NB4 (cell line): ENCODE measurements at regions not wholly inside any gene's neighbourhood (a gene's known extent, or its start where the extent isn't known, plus 50 kb on each side); places are given as distances from the start of the nearest gene placed in this dataset.

Experiments
- DNase-seq: peaks from one replicate; pipeline ENCODE4 v3.0.0; 2010; ENCODE audit warnings: low read depth
- H3K4me3 ChIP-seq: one replicate; pipeline ENCODE4 v1.5.1; 2011; ENCODE audit warnings: mild to moderate bottlenecking, low read depth, low read length, moderate library complexity
- MAX ChIP-seq: IDR thresholded peaks from 2 replicates; pipeline ENCODE4 v1.6.1; 2011; ENCODE audit warnings: low read depth, low read length
- MYC ChIP-seq: IDR thresholded peaks from 2 replicates; pipeline ENCODE4 v1.6.1; 2011; ENCODE audit warnings: low read depth, low read length
- POLR2A ChIP-seq: IDR thresholded peaks from 2 replicates; pipeline ENCODE4 v1.6.1; 2011; ENCODE audit warnings: mild to moderate bottlenecking; ENCODE audit not compliant: insufficient read length; ENCODE audit errors: extremely low read depth
- TF ChIP-seq, protein P1 (sequence below): IDR thresholded peaks from one replicate; pipeline ENCODE4 v1.5.1; 2012; ENCODE audit warnings: low read depth, low read length

- DNase-seq = no peak
- no peak for TF ChIP-seq MYC
- TF ChIP-seq POLR2A = no peak
- TF ChIP-seq, protein P1, sequence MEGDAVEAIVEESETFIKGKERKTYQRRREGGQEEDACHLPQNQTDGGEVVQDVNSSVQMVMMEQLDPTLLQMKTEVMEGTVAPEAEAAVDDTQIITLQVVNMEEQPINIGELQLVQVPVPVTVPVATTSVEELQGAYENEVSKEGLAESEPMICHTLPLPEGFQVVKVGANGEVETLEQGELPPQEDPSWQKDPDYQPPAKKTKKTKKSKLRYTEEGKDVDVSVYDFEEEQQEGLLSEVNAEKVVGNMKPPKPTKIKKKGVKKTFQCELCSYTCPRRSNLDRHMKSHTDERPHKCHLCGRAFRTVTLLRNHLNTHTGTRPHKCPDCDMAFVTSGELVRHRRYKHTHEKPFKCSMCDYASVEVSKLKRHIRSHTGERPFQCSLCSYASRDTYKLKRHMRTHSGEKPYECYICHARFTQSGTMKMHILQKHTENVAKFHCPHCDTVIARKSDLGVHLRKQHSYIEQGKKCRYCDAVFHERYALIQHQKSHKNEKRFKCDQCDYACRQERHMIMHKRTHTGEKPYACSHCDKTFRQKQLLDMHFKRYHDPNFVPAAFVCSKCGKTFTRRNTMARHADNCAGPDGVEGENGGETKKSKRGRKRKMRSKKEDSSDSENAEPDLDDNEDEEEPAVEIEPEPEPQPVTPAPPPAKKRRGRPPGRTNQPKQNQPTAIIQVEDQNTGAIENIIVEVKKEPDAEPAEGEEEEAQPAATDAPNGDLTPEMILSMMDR = no peak
- TF ChIP-seq MAX = no peak
- H3K4me3 ChIP-seq = no peak overlapping the region
These were observed 276.8 kb upstream of the PKN2 start for GRCh38 chr1:88407248-88407647.

DNA sequence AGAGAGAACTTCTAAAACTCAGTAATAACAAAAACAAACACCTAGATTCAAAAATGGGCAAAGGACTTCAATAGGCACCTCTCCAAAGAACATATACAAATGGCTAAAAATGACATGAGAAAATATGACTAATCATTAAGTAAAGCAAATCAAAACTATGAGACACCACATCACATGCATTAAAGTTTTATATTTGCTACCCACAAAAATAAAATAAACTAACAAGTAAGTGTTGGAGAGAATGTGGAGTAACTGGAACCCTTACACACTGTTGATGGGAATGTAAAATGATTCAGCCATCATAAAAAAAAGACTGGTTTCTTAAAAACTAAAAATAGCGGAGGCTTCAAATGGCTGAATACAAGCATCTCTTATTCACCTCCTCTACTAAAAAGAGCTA, 262.1 kb upstream of the PKN2 start:
- H3K4me3 ChIP-seq = no peak overlapping the region
- TF ChIP-seq POLR2A (no peak), MAX (no peak), MYC (no peak)
- TF ChIP-seq, protein P1 = no peak
- DNase-seq = no peak

- no peak for TF ChIP-seq MAX
- TF ChIP-seq POLR2A = no peak
- no peak for TF ChIP-seq MYC
- TF ChIP-seq, protein P1 = no peak
- DNase-seq = no peak
These were observed 250.5 kb upstream of the PKN2 start for GRCh38 chr1:88433556-88433955.

DNA sequence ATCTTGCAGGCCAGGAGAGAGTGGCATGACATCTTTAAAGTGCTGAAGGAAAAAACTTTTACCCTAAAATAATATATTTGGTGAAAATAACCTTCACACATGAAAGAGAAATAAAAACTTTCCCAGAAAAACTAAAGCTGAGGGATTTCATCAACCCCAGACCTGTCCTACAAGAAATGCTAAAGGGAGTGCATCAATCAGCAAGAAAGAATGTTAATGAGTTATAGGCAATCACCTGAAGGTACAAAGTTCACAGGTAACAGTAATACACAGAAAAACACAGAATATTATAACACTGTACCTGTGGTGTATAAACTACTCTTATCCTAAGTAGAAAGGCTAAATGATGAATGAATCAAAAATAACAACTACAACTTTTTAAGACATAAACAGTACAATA, 249.2 kb upstream of the PKN2 start:
- no peak overlapping the region for H3K4me3 ChIP-seq
- TF ChIP-seq MAX = no peak
- TF ChIP-seq MYC = no peak
- TF ChIP-seq, protein P1 = no peak
- no peak for TF ChIP-seq POLR2A
- no peak for DNase-seq

More at GRCh38 chr1:88433556-88433955, 250.5 kb upstream of the PKN2 start:
- H3K4me3 ChIP-seq = no peak overlapping the region

- H3K4me3 ChIP-seq = no peak overlapping the region
- DNase-seq = peak; percentile 6
- TF ChIP-seq MAX (no peak), MYC (no peak), POLR2A (no peak)
- TF ChIP-seq, protein P1 = no peak
These were observed 243.1 kb upstream of the PKN2 start for GRCh38 chr1:88441022-88441421.

DNA sequence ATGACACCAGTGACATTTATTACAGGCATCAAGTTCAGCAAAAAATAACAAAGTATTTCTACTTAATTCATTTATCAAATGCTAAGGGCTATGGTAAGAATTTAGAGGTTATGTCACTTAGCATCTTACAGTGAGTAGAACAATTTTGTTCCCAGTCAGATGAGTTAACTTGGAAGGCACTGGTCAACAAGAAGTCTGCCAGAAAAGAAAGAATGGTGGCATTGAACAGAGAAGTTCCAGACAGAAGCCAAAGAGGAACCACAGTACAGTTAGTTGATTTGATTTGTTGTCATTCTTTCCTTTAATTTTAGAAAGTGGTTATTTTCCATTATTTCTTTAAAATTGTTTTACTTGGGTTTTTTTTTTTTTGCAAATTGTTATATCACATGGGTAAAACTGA, 232.2 kb upstream of the PKN2 start:
- no peak overlapping the region for H3K4me3 ChIP-seq
- TF ChIP-seq POLR2A (no peak), MAX (no peak), MYC (no peak)
- TF ChIP-seq, protein P1 = no peak
- no peak for DNase-seq
